ENCODE measurements at regions not wholly inside any gene's neighbourhood (a gene's known extent, or its start where the extent isn't known, plus 50 kb on each side); places are given as distances from the start of the nearest gene placed in this dataset.

- Histone ChIP-seq H3K27me3 (replicated peaks) (no peaks in the 10 kb centered on the region), H3K9me3 (replicated peaks) (no peaks in the 10 kb centered on the region; the same call in 1 of the 2 replicates), H3K27ac (no peak overlapping the region), H3K4me1 (replicated peaks) (no peaks in the 10 kb centered on the region), H3K4me3 (no peak overlapping the region), H3K36me3 (no peaks in the 10 kb centered on the region)
- no peak for DNase-seq (ENCODE audit: low read depth in 1 of 2, low spot score in 2 of 2)
Observed at GRCh38 chr2:81163583-81163982, 859.0 kb upstream of the LRRTM1 start.

DNA sequence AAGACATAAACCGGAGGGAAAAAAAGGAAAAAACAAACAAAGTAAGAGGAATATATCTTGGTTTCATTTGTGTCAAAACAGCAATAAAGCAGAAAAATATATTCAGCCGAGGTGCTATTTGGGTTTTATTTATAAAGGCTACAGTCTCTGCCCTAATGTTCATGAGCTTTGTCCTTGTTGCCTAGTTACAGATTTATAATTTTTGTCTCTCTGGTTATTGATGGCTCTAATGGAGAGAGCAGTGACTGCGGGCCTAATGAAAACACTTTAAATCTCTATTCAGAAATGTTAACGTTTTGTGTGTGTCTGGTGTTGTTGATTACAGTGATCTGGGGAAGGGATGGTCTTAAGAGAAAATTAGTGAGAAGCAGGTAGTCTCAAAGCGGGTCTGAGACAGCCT is 854.0 kb upstream of the LRRTM1 start:
- no peaks in the 10 kb centered on the region; the same call in 1 of the 2 replicates for H3K9me3 ChIP-seq (replicated peaks)
- no peak overlapping the region for H3K27ac ChIP-seq
- H3K36me3 ChIP-seq: no peaks in the 10 kb centered on the region
- H3K4me1 ChIP-seq (replicated peaks): no peaks in the 10 kb centered on the region
- DNase-seq (ENCODE audit: low read depth in 1 of 2, low spot score in 2 of 2): no peak
- H3K27me3 ChIP-seq (replicated peaks): no peaks in the 10 kb centered on the region
- no peak overlapping the region for H3K4me3 ChIP-seq

GRCh38 chr2:81148323-81148722 is 843.8 kb upstream of the LRRTM1 start:
- DNase-seq (ENCODE audit: low read depth in 1 of 2, low spot score in 2 of 2): no peak
- Histone ChIP-seq H3K36me3 (no peaks in the 10 kb centered on the region), H3K4me3 (no peak overlapping the region), H3K27ac (no peak overlapping the region), H3K9me3 (replicated peaks) (peaks cover 2% of the 10 kb centered on the region), H3K27me3 (replicated peaks) (no peaks in the 10 kb centered on the region), H3K4me1 (replicated peaks) (no peaks in the 10 kb centered on the region)

DNA sequence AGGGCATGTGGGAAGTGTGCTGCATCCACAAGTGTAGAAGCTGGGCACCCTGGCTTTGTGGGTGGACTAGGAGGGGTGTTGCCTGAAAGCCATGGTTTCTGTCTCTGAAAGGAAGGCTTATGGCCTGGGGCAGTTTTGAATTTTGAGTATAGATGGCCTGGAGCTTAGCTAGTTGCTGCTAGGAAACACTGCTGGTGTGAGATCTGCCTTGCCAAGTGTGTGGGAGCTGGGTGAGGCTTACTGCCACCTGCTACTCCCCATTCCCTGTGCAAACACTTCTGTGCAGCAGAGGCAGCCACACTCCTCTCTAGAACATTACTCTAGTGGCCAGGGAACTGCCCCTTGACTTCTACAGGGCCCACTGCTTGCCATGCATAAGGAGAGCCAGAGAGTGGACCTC is 831.7 kb upstream of the LRRTM1 start:
- H3K36me3 ChIP-seq: no peaks in the 10 kb centered on the region
- no peak overlapping the region for H3K27ac ChIP-seq
- no peaks in the 10 kb centered on the region for H3K27me3 ChIP-seq (replicated peaks)
- no peak overlapping the region for H3K4me3 ChIP-seq
- no peak for DNase-seq (ENCODE audit: low read depth in 1 of 2, low spot score in 2 of 2)
- no peaks in the 10 kb centered on the region for H3K4me1 ChIP-seq (replicated peaks)
- H3K9me3 ChIP-seq (replicated peaks): peaks cover 4% of the 10 kb centered on the region; the same call in 1 of the 2 replicates

DNA sequence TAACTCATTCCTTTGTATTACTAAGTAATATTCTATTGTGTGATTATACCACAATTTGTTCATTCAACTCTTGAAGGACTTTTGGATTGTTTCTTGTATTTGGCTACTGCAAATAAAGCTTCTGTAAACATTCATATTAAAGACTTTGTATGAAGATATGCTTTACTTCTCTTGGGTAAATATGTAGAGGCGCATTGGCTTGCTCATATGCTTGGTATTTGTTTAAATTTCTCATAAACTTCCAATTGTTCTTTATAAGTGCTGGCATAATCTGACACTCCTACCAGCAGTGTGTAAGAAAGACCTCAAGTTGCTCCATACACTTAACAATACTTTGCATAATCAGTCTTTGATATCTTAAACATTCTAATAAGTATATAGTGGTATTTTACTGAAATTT is 792.8 kb upstream of the LRRTM1 start:
- H3K9me3 ChIP-seq (replicated peaks): no peaks in the 10 kb centered on the region
- no peaks in the 10 kb centered on the region for H3K36me3 ChIP-seq
- no peak overlapping the region for H3K27ac ChIP-seq
- no peaks in the 10 kb centered on the region for H3K27me3 ChIP-seq (replicated peaks)
- no peaks in the 10 kb centered on the region for H3K4me1 ChIP-seq (replicated peaks)
- DNase-seq (ENCODE audit: low read depth in 1 of 2, low spot score in 2 of 2): no peak
- no peak overlapping the region for H3K4me3 ChIP-seq

GRCh38 chr2:81093031-81093430 is 788.5 kb upstream of the LRRTM1 start:
- Histone ChIP-seq H3K27me3 (replicated peaks) (no peaks in the 10 kb centered on the region), H3K9me3 (replicated peaks) (no peaks in the 10 kb centered on the region), H3K4me1 (replicated peaks) (no peaks in the 10 kb centered on the region), H3K27ac (no peak overlapping the region), H3K36me3 (no peaks in the 10 kb centered on the region), H3K4me3 (no peak overlapping the region)
- DNase-seq (ENCODE audit: low read depth in 1 of 2, low spot score in 2 of 2): no peak

GRCh38 chr2:81087646-81088045 is 783.1 kb upstream of the LRRTM1 start:
- Histone ChIP-seq H3K27me3 (replicated peaks) (no peaks in the 10 kb centered on the region), H3K4me3 (no peak overlapping the region), H3K9me3 (replicated peaks) (no peaks in the 10 kb centered on the region), H3K27ac (no peak overlapping the region), H3K36me3 (no peaks in the 10 kb centered on the region), H3K4me1 (replicated peaks) (no peaks in the 10 kb centered on the region)
- no peak for DNase-seq (ENCODE audit: low read depth in 1 of 2, low spot score in 2 of 2)

- Histone ChIP-seq H3K36me3 (no peaks in the 10 kb centered on the region), H3K27ac (no peak overlapping the region), H3K4me3 (no peak overlapping the region), H3K27me3 (replicated peaks) (no peaks in the 10 kb centered on the region), H3K9me3 (replicated peaks) (no peaks in the 10 kb centered on the region), H3K4me1 (replicated peaks) (no peaks in the 10 kb centered on the region)
- no peak for DNase-seq (ENCODE audit: low read depth in 1 of 2, low spot score in 2 of 2)
Observed at GRCh38 chr2:81084101-81084500, 779.5 kb upstream of the LRRTM1 start.

DNA sequence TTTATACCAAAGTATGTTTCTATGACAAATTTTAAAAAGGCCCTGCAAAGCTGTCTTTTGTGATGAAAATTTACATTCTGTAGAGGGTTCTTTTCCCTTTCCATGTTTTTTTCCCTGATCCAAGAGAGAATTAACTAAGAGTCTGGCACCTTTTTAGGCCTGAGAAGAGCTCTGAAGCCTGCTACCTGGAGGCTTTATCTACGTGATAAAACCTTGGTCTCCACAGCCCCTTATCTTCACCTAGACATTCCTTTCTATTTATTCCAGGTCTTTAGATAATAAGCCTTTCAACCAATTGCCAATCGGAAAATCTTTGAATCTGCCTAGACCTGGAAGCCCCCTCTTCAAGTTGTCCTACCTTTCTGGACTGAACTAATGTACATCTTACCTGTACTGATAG is 774.1 kb upstream of the LRRTM1 start:
- no peak for DNase-seq (ENCODE audit: low read depth in 1 of 2, low spot score in 2 of 2)
- no peaks in the 10 kb centered on the region for H3K4me1 ChIP-seq (replicated peaks)
- peaks cover 4% of the 10 kb centered on the region; the same call in 1 of the 2 replicates for H3K9me3 ChIP-seq (replicated peaks)
- no peaks in the 10 kb centered on the region for H3K36me3 ChIP-seq
- no peak overlapping the region for H3K4me3 ChIP-seq
- no peaks in the 10 kb centered on the region for H3K27me3 ChIP-seq (replicated peaks)
- no peak overlapping the region for H3K27ac ChIP-seq

- no peak for DNase-seq (ENCODE audit: low read depth in 1 of 2, low spot score in 2 of 2)
- Histone ChIP-seq H3K27ac (no peak overlapping the region), H3K9me3 (replicated peaks) (peaks cover 4% of the 10 kb centered on the region; the same call in 1 of the 2 replicates), H3K4me1 (replicated peaks) (no peaks in the 10 kb centered on the region), H3K4me3 (no peak overlapping the region), H3K36me3 (no peaks in the 10 kb centered on the region), H3K27me3 (replicated peaks) (no peaks in the 10 kb centered on the region)
Observed at GRCh38 chr2:81078102-81078501, 773.5 kb upstream of the LRRTM1 start.

- no peak for DNase-seq (ENCODE audit: low read depth in 1 of 2, low spot score in 2 of 2)
- no peaks in the 10 kb centered on the region for H3K36me3 ChIP-seq
- no peak overlapping the region for H3K4me3 ChIP-seq
- no peaks in the 10 kb centered on the region for H3K27me3 ChIP-seq (replicated peaks)
- peaks cover 4% of the 10 kb centered on the region; the same call in 1 of the 2 replicates for H3K9me3 ChIP-seq (replicated peaks)
- no peaks in the 10 kb centered on the region for H3K4me1 ChIP-seq (replicated peaks)
- H3K27ac ChIP-seq: no peak overlapping the region
Observed at GRCh38 chr2:81077396-81077795, 772.8 kb upstream of the LRRTM1 start.

GRCh38 chr2:81073412-81073811 is 768.9 kb upstream of the LRRTM1 start:
- H3K27ac ChIP-seq: no peak overlapping the region
- DNase-seq (ENCODE audit: low read depth in 1 of 2, low spot score in 2 of 2): no peak
- no peaks in the 10 kb centered on the region for H3K36me3 ChIP-seq
- no peak overlapping the region for H3K4me3 ChIP-seq
- no peaks in the 10 kb centered on the region for H3K27me3 ChIP-seq (replicated peaks)
- H3K4me1 ChIP-seq (replicated peaks): no peaks in the 10 kb centered on the region
- peaks cover 4% of the 10 kb centered on the region; the same call in 1 of the 2 replicates for H3K9me3 ChIP-seq (replicated peaks)

GRCh38 chr2:81068144-81068543 is 763.6 kb upstream of the LRRTM1 start:
- no peaks in the 10 kb centered on the region for H3K4me1 ChIP-seq (replicated peaks)
- no peak overlapping the region for H3K4me3 ChIP-seq
- no peaks in the 10 kb centered on the region for H3K27me3 ChIP-seq (replicated peaks)
- no peaks in the 10 kb centered on the region for H3K9me3 ChIP-seq (replicated peaks)
- no peak overlapping the region for H3K27ac ChIP-seq
- no peaks in the 10 kb centered on the region for H3K36me3 ChIP-seq
- no peak for DNase-seq (ENCODE audit: low read depth in 1 of 2, low spot score in 2 of 2)

DNA sequence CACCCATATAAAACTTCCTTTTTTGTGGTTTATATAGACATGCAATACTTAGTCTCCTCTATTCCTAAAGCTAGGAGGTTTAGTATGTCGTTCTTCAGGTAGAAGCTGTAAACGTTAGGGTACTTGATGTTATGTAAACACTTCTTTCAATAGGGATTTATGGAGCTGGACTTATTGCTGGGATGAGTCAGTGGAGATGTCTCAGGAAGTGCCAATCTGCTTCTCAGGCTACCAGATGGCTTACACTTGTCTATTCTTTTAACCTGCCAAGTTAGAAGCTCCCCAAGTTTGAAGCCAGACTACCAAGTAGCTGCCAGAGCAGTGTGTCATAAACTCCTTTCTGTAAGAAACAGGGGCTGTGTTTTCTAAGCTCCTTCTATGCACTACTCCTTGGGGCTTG is 756.5 kb upstream of the LRRTM1 start:
- Histone ChIP-seq H3K4me3 (no peak overlapping the region), H3K36me3 (no peaks in the 10 kb centered on the region), H3K9me3 (replicated peaks) (no peaks in the 10 kb centered on the region), H3K4me1 (replicated peaks) (no peaks in the 10 kb centered on the region), H3K27ac (no peak overlapping the region), H3K27me3 (replicated peaks) (no peaks in the 10 kb centered on the region)
- DNase-seq (ENCODE audit: low read depth in 1 of 2, low spot score in 2 of 2): no peak

- no peak overlapping the region for H3K27ac ChIP-seq
- H3K4me1 ChIP-seq (replicated peaks): no peaks in the 10 kb centered on the region
- no peak overlapping the region for H3K4me3 ChIP-seq
- no peak for DNase-seq (ENCODE audit: low read depth in 1 of 2, low spot score in 2 of 2)
- H3K36me3 ChIP-seq: no peaks in the 10 kb centered on the region
- H3K9me3 ChIP-seq (replicated peaks): peaks cover 3% of the 10 kb centered on the region; the same call in 1 of the 2 replicates
- no peaks in the 10 kb centered on the region for H3K27me3 ChIP-seq (replicated peaks)
Observed at GRCh38 chr2:81050580-81051095, 746.1 kb upstream of the LRRTM1 start.
